Liver (tissue), 7 donors: ENCODE measurements at regions not wholly inside any gene's neighbourhood (a gene's known extent, or its start where the extent isn't known, plus 50 kb on each side); places are given as distances from the start of the nearest gene placed in this dataset.

ENCODE experiments used
- DNase-seq: peaks from one replicate; pipeline ENCODE4 v3.0.0-alpha.2; 2017; ENCODE audit warnings: low spot score
- H3K27ac ChIP-seq, 2 donors: one replicate each; pipeline ENCODE4 v1.7.0; 2013; ENCODE audit warnings: inconsistent platforms in 2 of 2, low read length in 2 of 2, control low read depth in 1 of 2, low read depth in 1 of 2, mild to moderate bottlenecking in 1 of 2
- H3K27me3 ChIP-seq, 4 donors: one replicate each; pipeline versions ENCODE4 v1.6.1 to v1.7.0; 2013; ENCODE audit warnings: low read length in 3 of 4, inconsistent platforms in 1 of 4, mild to moderate bottlenecking in 1 of 4, moderate library complexity in 1 of 4; ENCODE audit not compliant: control insufficient read depth in 4 of 4, insufficient read depth in 4 of 4
- H3K36me3 ChIP-seq, 4 donors: one replicate each; pipeline versions ENCODE4 v1.6.1 to v1.7.0; 2013; ENCODE audit warnings: low read length in 3 of 4, mild to moderate bottlenecking in 3 of 4, low read depth in 1 of 4, moderate library complexity in 1 of 4; ENCODE audit not compliant: control insufficient read depth in 4 of 4, insufficient read depth in 3 of 4
- H3K4me1 ChIP-seq, 4 donors: one replicate each; pipeline versions ENCODE4 v1.6.1 to v1.7.0; 2013; ENCODE audit warnings: low read length in 3 of 4, mild to moderate bottlenecking in 3 of 4, moderate library complexity in 1 of 4; ENCODE audit not compliant: control insufficient read depth in 4 of 4, insufficient read depth in 4 of 4
- H3K4me3 ChIP-seq, 3 donors: one replicate each; pipeline versions ENCODE4 v1.6.1 to v1.7.0; 2013; ENCODE audit warnings: low read length in 3 of 3, control low read depth in 1 of 3, low read depth in 1 of 3, mild to moderate bottlenecking in 1 of 3
- H3K9ac ChIP-seq, 2 donors: one replicate each; pipeline ENCODE4 v1.7.0; 2013; ENCODE audit warnings: low read length in 2 of 2, mild to moderate bottlenecking in 2 of 2, moderate library complexity in 2 of 2, control low read depth in 1 of 2, low read depth in 1 of 2
- H3K9me3 ChIP-seq, 4 donors: one replicate each; pipeline versions ENCODE4 v1.6.1 to v1.7.0; 2013; ENCODE audit warnings: low read length in 3 of 4; ENCODE audit not compliant: control insufficient read depth in 4 of 4
- CTCF ChIP-seq: fragments of 150-350 bp; IDR thresholded peaks from 2 replicates; pipeline ENCODE4 v1.5.1; 2017; ENCODE audit warnings: improper control_type of control experiment, low read depth, low read length; ENCODE audit not compliant: missing input control
- EGR1 ChIP-seq, 2 donors: IDR thresholded peaks; 2 replicates each; pipeline ENCODE4 v1.6.1; 2016 to 2018; ENCODE audit warnings: antibody characterized with exemption in 2 of 2, low read depth in 2 of 2
- FOXA1 ChIP-seq: IDR thresholded peaks from 2 replicates; pipeline ENCODE4 v1.6.1; 2016; ENCODE audit warnings: antibody characterized with exemption
- FOXA2 ChIP-seq: IDR thresholded peaks from 2 replicates; pipeline ENCODE4 v1.6.1; 2016; ENCODE audit warnings: antibody characterized with exemption
- GABPA ChIP-seq, 2 donors: IDR thresholded peaks in 1 of 2; conservative IDR thresholded peaks in 1 of 2; 2 replicates each; pipeline ENCODE4 v1.6.1; 2016; ENCODE audit warnings: antibody characterized with exemption in 2 of 2, mild to moderate bottlenecking in 1 of 2, moderate library complexity in 1 of 2
- HNF4A ChIP-seq, 2 donors: conservative IDR thresholded peaks; 2 replicates each; pipeline ENCODE4 v1.6.1; 2016; ENCODE audit warnings: antibody characterized with exemption in 2 of 2, mild to moderate bottlenecking in 2 of 2
- HNF4G ChIP-seq: IDR thresholded peaks from 2 replicates; pipeline ENCODE4 v1.6.1; 2016; ENCODE audit warnings: antibody characterized with exemption
- JUND ChIP-seq, 2 donors: IDR thresholded peaks; 2 replicates each; pipeline ENCODE4 v1.6.1; 2016; ENCODE audit warnings: antibody characterized with exemption in 2 of 2
- NR2F2 ChIP-seq: IDR thresholded peaks from 2 replicates; pipeline ENCODE4 v1.6.1; 2016; ENCODE audit warnings: antibody characterized with exemption
- RAD21 ChIP-seq, 2 donors: IDR thresholded peaks; 2 replicates each; pipeline ENCODE4 v1.6.1; 2016; ENCODE audit warnings: antibody characterized with exemption in 2 of 2, mild to moderate bottlenecking in 2 of 2
- REST ChIP-seq: IDR thresholded peaks from 2 replicates; pipeline ENCODE4 v1.6.1; 2016; ENCODE audit warnings: antibody characterized with exemption, mild to moderate bottlenecking
- RXRA ChIP-seq, 2 donors: IDR thresholded peaks; 2 replicates each; pipeline ENCODE4 v1.6.1; 2017 to 2018; ENCODE audit warnings: antibody characterized with exemption in 2 of 2, mild to moderate bottlenecking in 1 of 2
- TAF1 ChIP-seq: conservative IDR thresholded peaks from 2 replicates; pipeline ENCODE4 v1.6.1; 2016; ENCODE audit warnings: antibody characterized with exemption, mild to moderate bottlenecking
- YY1 ChIP-seq: IDR thresholded peaks from 2 replicates; pipeline ENCODE4 v1.6.1; 2016; ENCODE audit warnings: antibody characterized with exemption, mild to moderate bottlenecking
- TF ChIP-seq, protein P1 (sequence below): IDR thresholded peaks from 2 replicates; pipeline ENCODE4 v1.6.1; 2016; ENCODE audit warnings: antibody characterized with exemption
- TF ChIP-seq, protein P2 (sequence below): IDR thresholded peaks from 2 replicates; pipeline ENCODE4 v1.6.1; 2016; ENCODE audit warnings: antibody characterized with exemption
- donor health status: healthy.
- donor health status: healthy.
- donor health status: healthy.
- donor health status: healthy.

DNA sequence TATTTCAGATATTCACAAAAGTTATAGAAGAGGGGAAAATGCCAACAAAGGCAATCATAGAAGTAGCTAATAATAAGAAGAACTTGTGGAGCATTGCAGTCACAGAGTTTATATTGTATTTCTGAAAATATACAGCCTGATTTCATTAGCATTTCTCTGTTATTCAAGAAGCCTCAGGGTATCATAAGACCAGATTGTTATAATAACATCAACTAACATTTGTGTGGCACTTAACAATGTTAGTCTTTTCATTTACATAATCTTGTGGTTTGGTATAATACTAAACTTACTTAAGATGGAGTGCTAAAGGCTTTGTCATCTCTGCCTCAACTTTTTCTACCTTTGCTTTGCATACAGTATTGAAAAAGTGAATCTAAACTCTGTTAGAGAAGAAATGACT, 61.6 kb upstream of the TACR1 start (continued):
- TF ChIP-seq REST (no peak), EGR1 (IDR thresholded peaks at IDR 0.05; ENCODE audit: low read depth in 2 of 2) (no peak), HNF4A (conservative IDR thresholded peaks at IDR 0.05) (no peak), RAD21 (IDR thresholded peaks at IDR 0.05) (no peak), FOXA2 (no peak), TAF1 (no peak), NR2F2 (no peak), YY1 (no peak)

DNA sequence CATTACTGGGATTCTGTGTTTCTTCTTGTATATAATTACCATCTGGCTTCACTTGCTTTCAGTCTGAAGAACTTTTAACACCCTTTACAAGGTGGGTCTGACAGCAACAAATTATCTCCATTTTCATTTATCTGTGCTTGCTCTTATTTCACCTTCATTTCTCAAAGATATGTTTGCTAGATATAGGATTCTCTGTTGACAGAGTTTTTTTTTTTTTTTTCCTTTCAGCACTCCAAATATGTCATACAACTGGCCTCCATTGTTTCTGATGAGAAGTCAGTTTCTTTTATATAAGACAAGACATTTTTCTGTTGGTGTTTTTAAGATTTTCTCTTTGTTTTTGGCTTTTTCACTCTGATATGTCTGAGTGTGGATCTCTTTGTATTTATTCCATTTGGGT, 59.3 kb upstream of the TACR1 start:
- Histone ChIP-seq H3K27me3 (peaks cover 0 to 2% (median 0%) of the 10 kb centered on the region in 4 donors), H3K27ac (no peak overlapping the region), H3K4me1 (no peaks in the 10 kb centered on the region), H3K4me3 (no peak overlapping the region), H3K9me3 (peaks cover 0 to 18% (median 5%) of the 10 kb centered on the region in 4 donors), H3K36me3 (no peaks in the 10 kb centered on the region), H3K9ac (no peak overlapping the region)
- no peak for TF ChIP-seq HNF4G
- no peak for TF ChIP-seq REST
- no peak for TF ChIP-seq HNF4A (conservative IDR thresholded peaks at IDR 0.05)
- no peak for TF ChIP-seq TAF1
- TF ChIP-seq, protein P1, sequence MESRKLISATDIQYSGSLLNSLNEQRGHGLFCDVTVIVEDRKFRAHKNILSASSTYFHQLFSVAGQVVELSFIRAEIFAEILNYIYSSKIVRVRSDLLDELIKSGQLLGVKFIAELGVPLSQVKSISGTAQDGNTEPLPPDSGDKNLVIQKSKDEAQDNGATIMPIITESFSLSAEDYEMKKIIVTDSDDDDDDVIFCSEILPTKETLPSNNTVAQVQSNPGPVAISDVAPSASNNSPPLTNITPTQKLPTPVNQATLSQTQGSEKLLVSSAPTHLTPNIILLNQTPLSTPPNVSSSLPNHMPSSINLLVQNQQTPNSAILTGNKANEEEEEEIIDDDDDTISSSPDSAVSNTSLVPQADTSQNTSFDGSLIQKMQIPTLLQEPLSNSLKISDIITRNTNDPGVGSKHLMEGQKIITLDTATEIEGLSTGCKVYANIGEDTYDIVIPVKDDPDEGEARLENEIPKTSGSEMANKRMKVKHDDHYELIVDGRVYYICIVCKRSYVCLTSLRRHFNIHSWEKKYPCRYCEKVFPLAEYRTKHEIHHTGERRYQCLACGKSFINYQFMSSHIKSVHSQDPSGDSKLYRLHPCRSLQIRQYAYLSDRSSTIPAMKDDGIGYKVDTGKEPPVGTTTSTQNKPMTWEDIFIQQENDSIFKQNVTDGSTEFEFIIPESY = no peak
- no peak for TF ChIP-seq EGR1 (IDR thresholded peaks at IDR 0.05; ENCODE audit: low read depth in 2 of 2)
- TF ChIP-seq, protein P2, sequence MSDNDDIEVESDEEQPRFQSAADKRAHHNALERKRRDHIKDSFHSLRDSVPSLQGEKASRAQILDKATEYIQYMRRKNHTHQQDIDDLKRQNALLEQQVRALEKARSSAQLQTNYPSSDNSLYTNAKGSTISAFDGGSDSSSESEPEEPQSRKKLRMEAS = no peak
- no peak for TF ChIP-seq FOXA1
- no peak for TF ChIP-seq GABPA (IDR thresholded peaks at IDR 0.05 in 1 of 2, conservative IDR thresholded peaks at IDR 0.05 in 1 of 2)
- no peak for TF ChIP-seq FOXA2
- TF ChIP-seq CTCF = no peak
- TF ChIP-seq YY1 = no peak
- TF ChIP-seq RXRA (IDR thresholded peaks at IDR 0.05) = no peak
- no peak for TF ChIP-seq RAD21 (IDR thresholded peaks at IDR 0.05)
- TF ChIP-seq JUND (IDR thresholded peaks at IDR 0.05) = no peak
- DNase-seq = no peak
